ENCODE measurements at regions not wholly inside any gene's neighbourhood (a gene's known extent, or its start where the extent isn't known, plus 50 kb on each side); places are given as distances from the start of the nearest gene placed in this dataset.

DNA sequence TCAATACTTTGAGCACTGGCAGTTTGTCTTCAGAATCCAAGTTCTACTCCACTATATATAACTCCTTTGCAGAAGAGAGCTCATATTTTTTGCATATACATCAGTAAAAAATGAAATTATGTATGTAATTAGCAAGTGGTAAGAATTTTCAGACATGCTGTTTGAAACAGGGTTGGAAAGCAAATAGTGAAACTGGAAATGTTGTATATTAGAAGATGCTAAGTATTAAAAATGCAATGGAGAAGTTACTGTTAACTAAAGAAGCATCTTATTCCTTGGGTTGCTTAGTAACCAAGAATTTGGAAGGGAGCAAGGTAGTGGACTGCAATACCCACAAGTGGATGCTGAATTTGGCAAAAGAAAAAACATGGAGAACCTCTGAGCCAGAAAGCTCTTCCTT, 88.6 kb upstream of the DLGAP1 start:
- Histone ChIP-seq H3K36me3 (ENCODE audit: insufficient read depth, low read length) (no peaks in the 10 kb centered on the region), H3K4me3 (ENCODE audit: low read length) (no peak overlapping the region), H4K20me1 (ENCODE audit: insufficient read depth) (no peaks in the 10 kb centered on the region), H3K9me2 (ENCODE audit: insufficient read depth, low read length) (no peaks in the 10 kb centered on the region), H2AFZ (ENCODE audit: low read depth, low read length) (no peak overlapping the region), H3K9me3 (ENCODE audit: low read length) (no peaks in the 10 kb centered on the region), H3K9ac (ENCODE audit: low read length) (no peak overlapping the region), H3K79me2 (replicated peaks; ENCODE audit: insufficient read depth, low read length) (no peaks in the 10 kb centered on the region), H3K4me2 (ENCODE audit: low read length) (no peak overlapping the region), H3K27ac (ENCODE audit: low read length) (no peak overlapping the region), H3F3A (ENCODE audit: insufficient read depth, low read length, poor library complexity, severe bottlenecking) (no peaks in the 10 kb centered on the region), H3K27me3 (ENCODE audit: insufficient read depth, low read depth, low read length) (no peaks in the 10 kb centered on the region)
- TF ChIP-seq SMC3 (conservative IDR thresholded peaks at IDR 0.05; ENCODE audit: poor library complexity) (no peak), MXI1 (conservative IDR thresholded peaks at IDR 0.05; ENCODE audit: poor library complexity, severe bottlenecking) (no peak), EZH2 (IDR thresholded peaks at IDR 0.05; ENCODE audit: borderline replicate concordance, insufficient read depth, low read length, poor library complexity, severe bottlenecking) (no peak), RAD21 (conservative IDR thresholded peaks at IDR 0.05) (no peak), TAF1 (IDR thresholded peaks at IDR 0.05; ENCODE audit: low read depth) (no peak), POLR2AphosphoS5 (IDR thresholded peaks at IDR 0.05) (no peak)
- TF ChIP-seq, protein P1, sequence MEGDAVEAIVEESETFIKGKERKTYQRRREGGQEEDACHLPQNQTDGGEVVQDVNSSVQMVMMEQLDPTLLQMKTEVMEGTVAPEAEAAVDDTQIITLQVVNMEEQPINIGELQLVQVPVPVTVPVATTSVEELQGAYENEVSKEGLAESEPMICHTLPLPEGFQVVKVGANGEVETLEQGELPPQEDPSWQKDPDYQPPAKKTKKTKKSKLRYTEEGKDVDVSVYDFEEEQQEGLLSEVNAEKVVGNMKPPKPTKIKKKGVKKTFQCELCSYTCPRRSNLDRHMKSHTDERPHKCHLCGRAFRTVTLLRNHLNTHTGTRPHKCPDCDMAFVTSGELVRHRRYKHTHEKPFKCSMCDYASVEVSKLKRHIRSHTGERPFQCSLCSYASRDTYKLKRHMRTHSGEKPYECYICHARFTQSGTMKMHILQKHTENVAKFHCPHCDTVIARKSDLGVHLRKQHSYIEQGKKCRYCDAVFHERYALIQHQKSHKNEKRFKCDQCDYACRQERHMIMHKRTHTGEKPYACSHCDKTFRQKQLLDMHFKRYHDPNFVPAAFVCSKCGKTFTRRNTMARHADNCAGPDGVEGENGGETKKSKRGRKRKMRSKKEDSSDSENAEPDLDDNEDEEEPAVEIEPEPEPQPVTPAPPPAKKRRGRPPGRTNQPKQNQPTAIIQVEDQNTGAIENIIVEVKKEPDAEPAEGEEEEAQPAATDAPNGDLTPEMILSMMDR (IDR thresholded peaks at IDR 0.05; ENCODE audit: poor library complexity, severe bottlenecking), result no peak
- TF ChIP-seq, protein P2, sequence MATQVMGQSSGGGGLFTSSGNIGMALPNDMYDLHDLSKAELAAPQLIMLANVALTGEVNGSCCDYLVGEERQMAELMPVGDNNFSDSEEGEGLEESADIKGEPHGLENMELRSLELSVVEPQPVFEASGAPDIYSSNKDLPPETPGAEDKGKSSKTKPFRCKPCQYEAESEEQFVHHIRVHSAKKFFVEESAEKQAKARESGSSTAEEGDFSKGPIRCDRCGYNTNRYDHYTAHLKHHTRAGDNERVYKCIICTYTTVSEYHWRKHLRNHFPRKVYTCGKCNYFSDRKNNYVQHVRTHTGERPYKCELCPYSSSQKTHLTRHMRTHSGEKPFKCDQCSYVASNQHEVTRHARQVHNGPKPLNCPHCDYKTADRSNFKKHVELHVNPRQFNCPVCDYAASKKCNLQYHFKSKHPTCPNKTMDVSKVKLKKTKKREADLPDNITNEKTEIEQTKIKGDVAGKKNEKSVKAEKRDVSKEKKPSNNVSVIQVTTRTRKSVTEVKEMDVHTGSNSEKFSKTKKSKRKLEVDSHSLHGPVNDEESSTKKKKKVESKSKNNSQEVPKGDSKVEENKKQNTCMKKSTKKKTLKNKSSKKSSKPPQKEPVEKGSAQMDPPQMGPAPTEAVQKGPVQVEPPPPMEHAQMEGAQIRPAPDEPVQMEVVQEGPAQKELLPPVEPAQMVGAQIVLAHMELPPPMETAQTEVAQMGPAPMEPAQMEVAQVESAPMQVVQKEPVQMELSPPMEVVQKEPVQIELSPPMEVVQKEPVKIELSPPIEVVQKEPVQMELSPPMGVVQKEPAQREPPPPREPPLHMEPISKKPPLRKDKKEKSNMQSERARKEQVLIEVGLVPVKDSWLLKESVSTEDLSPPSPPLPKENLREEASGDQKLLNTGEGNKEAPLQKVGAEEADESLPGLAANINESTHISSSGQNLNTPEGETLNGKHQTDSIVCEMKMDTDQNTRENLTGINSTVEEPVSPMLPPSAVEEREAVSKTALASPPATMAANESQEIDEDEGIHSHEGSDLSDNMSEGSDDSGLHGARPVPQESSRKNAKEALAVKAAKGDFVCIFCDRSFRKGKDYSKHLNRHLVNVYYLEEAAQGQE (IDR thresholded peaks at IDR 0.05; ENCODE audit: borderline replicate concordance), result no peak

- no peaks in the 10 kb centered on the region for H3K9me2 ChIP-seq (ENCODE audit: insufficient read depth, low read length)
- no peaks in the 10 kb centered on the region for H3K27me3 ChIP-seq (ENCODE audit: insufficient read depth, low read depth, low read length)
- H3K27ac ChIP-seq (ENCODE audit: low read length), result no peak overlapping the region
- H3K36me3 ChIP-seq (ENCODE audit: insufficient read depth, low read length), result no peaks in the 10 kb centered on the region
- no peaks in the 10 kb centered on the region for H3K9me3 ChIP-seq (ENCODE audit: low read length)
- no peak overlapping the region for H3K9ac ChIP-seq (ENCODE audit: low read length)
- H3K4me3 ChIP-seq (ENCODE audit: low read length), result no peak overlapping the region
- H3K4me2 ChIP-seq (ENCODE audit: low read length), result no peak overlapping the region
- H3F3A ChIP-seq (ENCODE audit: insufficient read depth, low read length, poor library complexity, severe bottlenecking), result no peaks in the 10 kb centered on the region
- H2AFZ ChIP-seq (ENCODE audit: low read depth, low read length), result no peak overlapping the region
- no peaks in the 10 kb centered on the region for H3K79me2 ChIP-seq (replicated peaks; ENCODE audit: insufficient read depth, low read length)
- no peaks in the 10 kb centered on the region for H4K20me1 ChIP-seq (ENCODE audit: insufficient read depth)
- TF ChIP-seq EP300 (conservative IDR thresholded peaks at IDR 0.05; ENCODE audit: poor library complexity, severe bottlenecking) (no peak), SMC3 (conservative IDR thresholded peaks at IDR 0.05; ENCODE audit: poor library complexity) (no peak), TAF1 (IDR thresholded peaks at IDR 0.05; ENCODE audit: low read depth) (no peak), MXI1 (conservative IDR thresholded peaks at IDR 0.05; ENCODE audit: poor library complexity, severe bottlenecking) (no peak), RAD21 (conservative IDR thresholded peaks at IDR 0.05) (no peak), EZH2 (IDR thresholded peaks at IDR 0.05; ENCODE audit: borderline replicate concordance, insufficient read depth, low read length, poor library complexity, severe bottlenecking) (no peak), POLR2AphosphoS5 (IDR thresholded peaks at IDR 0.05) (no peak)
- TF ChIP-seq, protein P1 (IDR thresholded peaks at IDR 0.05; ENCODE audit: poor library complexity, severe bottlenecking), result no peak
- TF ChIP-seq, protein P2 (IDR thresholded peaks at IDR 0.05; ENCODE audit: borderline replicate concordance), result no peak
These were observed 86.5 kb upstream of the DLGAP1 start for GRCh38 chr18:4541588-4541987.

Measured in neural cell (in vitro differentiated cells).